HUES6 (cell line): ENCODE measurements at regions not wholly inside any gene's neighbourhood (a gene's known extent, or its start where the extent isn't known, plus 50 kb on each side); places are given as distances from the start of the nearest gene placed in this dataset.

Source experiments
- H3K27ac ChIP-seq: 2 replicates; pipeline ENCODE4 v1.7.0; 2013; ENCODE audit warnings: low read depth, mild to moderate bottlenecking, low read length, inconsistent platforms
- H3K27me3 ChIP-seq: 2 replicates; pipeline ENCODE4 v1.6.1; 2013; ENCODE audit warnings: low read length; ENCODE audit not compliant: control insufficient read depth, insufficient read depth
- H3K36me3 ChIP-seq: 2 replicates; pipeline ENCODE4 v1.6.1; 2013; ENCODE audit warnings: low read length; ENCODE audit not compliant: control insufficient read depth, insufficient read depth
- H3K4me1 ChIP-seq: 2 replicates; pipeline ENCODE4 v1.6.1; 2013; ENCODE audit warnings: low read length; ENCODE audit not compliant: control insufficient read depth, insufficient read depth
- H3K4me3 ChIP-seq: 2 replicates; pipeline ENCODE4 v1.5.1; 2013; ENCODE audit warnings: low read depth, low read length
- H3K9ac ChIP-seq: one replicate; pipeline ENCODE4 v1.6.1; 2013; ENCODE audit warnings: mild to moderate bottlenecking, low read length
- H3K9me3 ChIP-seq: 2 replicates; pipeline ENCODE4 v1.6.1; 2013; ENCODE audit warnings: low read depth, low read length; ENCODE audit not compliant: control insufficient read depth, insufficient read depth

GRCh38 chr7:10325395-10325794, 648.3 kb upstream of the PHF14 start:
- no peaks in the 10 kb centered on the region for H3K36me3 ChIP-seq
- H3K4me1 ChIP-seq: no peaks in the 10 kb centered on the region
- H3K9me3 ChIP-seq: no peaks in the 10 kb centered on the region
- no peak overlapping the region for H3K27ac ChIP-seq
- no peak overlapping the region for H3K9ac ChIP-seq
- no peaks in the 10 kb centered on the region for H3K27me3 ChIP-seq
- H3K4me3 ChIP-seq: no peak overlapping the region

GRCh38 chr7:10343108-10343507, 630.6 kb upstream of the PHF14 start:
- Histone ChIP-seq H3K4me1 (no peaks in the 10 kb centered on the region), H3K9ac (no peak overlapping the region), H3K9me3 (no peaks in the 10 kb centered on the region), H3K4me3 (no peak overlapping the region), H3K36me3 (no peaks in the 10 kb centered on the region), H3K27me3 (no peaks in the 10 kb centered on the region), H3K27ac (no peak overlapping the region)

DNA sequence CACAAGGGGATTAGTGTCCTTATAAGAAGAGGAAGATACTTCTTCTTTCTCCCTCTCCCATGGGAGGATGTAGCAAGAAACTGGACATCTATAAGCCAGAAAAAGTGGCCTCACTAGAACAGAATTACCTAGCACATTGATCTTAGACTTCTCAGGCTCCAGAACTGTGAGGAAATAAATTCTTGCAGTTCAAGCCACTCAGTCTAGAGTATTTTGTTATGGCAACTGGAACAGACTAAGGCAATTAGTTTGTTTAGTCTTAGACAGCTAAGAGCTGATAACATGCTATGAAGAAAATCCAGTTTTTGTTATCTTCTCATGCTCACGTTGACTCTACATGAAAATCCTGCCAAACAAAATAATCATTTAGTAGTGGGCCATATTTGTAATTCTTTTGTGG, 627.6 kb upstream of the PHF14 start:
- Histone ChIP-seq H3K4me1 (no peaks in the 10 kb centered on the region), H3K27ac (no peak overlapping the region), H3K27me3 (no peaks in the 10 kb centered on the region), H3K9ac (no peak overlapping the region), H3K9me3 (no peaks in the 10 kb centered on the region), H3K36me3 (no peaks in the 10 kb centered on the region), H3K4me3 (no peak overlapping the region)

- Histone ChIP-seq H3K4me3 (no peak overlapping the region), H3K27me3 (no peaks in the 10 kb centered on the region), H3K4me1 (no peaks in the 10 kb centered on the region), H3K36me3 (no peaks in the 10 kb centered on the region), H3K27ac (no peak overlapping the region), H3K9ac (no peak overlapping the region), H3K9me3 (peaks cover 5% of the 10 kb centered on the region; the same call in 1 of the 2 replicates)
Observed at GRCh38 chr7:10355816-10356215, 617.9 kb upstream of the PHF14 start.

DNA sequence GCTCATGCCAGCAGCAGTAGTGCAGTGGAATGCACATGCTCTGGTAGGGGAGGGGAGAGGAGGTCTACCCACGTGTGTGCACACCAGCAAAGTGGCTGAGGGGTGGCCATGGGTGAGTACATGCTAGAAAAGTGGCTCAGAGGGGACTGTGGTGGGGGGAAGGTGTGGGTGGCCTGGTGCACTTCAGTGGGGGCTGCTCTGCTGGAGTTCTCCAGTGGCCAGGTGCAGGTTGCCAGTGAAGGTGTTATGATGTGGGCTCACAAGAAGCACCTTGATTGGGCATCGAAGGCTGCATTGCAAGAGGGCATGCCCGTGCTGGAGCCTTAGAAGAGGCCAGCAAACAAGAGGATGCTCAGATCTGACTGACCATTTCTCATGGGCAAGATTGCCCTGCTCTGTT, 613.6 kb upstream of the PHF14 start:
- Histone ChIP-seq H3K4me3 (no peak overlapping the region), H3K9me3 (peaks cover 5% of the 10 kb centered on the region; the same call in 1 of the 2 replicates), H3K4me1 (no peaks in the 10 kb centered on the region), H3K27me3 (no peaks in the 10 kb centered on the region), H3K27ac (no peak overlapping the region), H3K36me3 (no peaks in the 10 kb centered on the region), H3K9ac (no peak overlapping the region)

GRCh38 chr7:10401793-10402192, 571.9 kb upstream of the PHF14 start:
- no peaks in the 10 kb centered on the region for H3K4me1 ChIP-seq
- H3K27me3 ChIP-seq: no peaks in the 10 kb centered on the region
- H3K4me3 ChIP-seq: no peak overlapping the region
- no peaks in the 10 kb centered on the region for H3K36me3 ChIP-seq
- no peak overlapping the region for H3K9ac ChIP-seq
- peaks cover 14% of the 10 kb centered on the region for H3K9me3 ChIP-seq
- no peak overlapping the region for H3K27ac ChIP-seq

DNA sequence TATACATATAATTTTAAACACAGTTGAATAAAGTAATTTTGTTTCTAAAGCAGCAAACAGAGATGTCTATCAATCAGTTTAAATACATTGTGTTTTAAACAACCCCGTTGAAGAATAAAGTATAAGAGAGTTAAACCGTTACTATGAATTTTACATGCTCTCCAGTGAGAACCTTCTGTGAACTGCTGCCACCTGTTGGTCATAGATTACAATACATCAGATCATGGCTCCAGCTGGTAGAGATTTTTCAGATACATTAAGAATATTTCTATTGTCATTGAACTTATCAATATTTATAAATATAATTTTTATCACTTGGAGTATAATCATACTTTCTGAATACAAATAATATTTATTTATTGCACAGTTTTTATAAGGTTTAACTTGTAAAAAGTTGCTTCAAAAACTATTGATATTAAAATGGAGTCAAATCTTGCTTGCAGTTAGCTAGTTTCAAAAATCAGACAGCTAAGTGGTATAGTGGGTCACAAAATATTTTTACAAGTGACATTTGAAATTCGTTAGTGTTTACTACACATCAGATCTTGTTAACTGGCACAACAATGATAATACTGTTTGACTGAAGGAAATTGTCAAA, 561.2 kb upstream of the PHF14 start:
- Histone ChIP-seq H3K9ac (no peak overlapping the region), H3K9me3 (no peaks in the 10 kb centered on the region), H3K27me3 (no peaks in the 10 kb centered on the region), H3K4me1 (0 out of 2 replicates have a peak, but pooled peaks cover 1% of the 10 kb centered on the region), H3K4me3 (no peak overlapping the region), H3K36me3 (no peaks in the 10 kb centered on the region), H3K27ac (no peak overlapping the region)

GRCh38 chr7:10418985-10419384, 554.7 kb upstream of the PHF14 start:
- Histone ChIP-seq H3K27ac (no peak overlapping the region), H3K9me3 (no peaks in the 10 kb centered on the region), H3K27me3 (no peaks in the 10 kb centered on the region), H3K9ac (no peak overlapping the region), H3K4me1 (peaks cover 5% of the 10 kb centered on the region; the same call in 1 of the 2 replicates), H3K36me3 (no peaks in the 10 kb centered on the region), H3K4me3 (no peak overlapping the region)

- Histone ChIP-seq H3K27me3 (no peaks in the 10 kb centered on the region), H3K36me3 (no peaks in the 10 kb centered on the region), H3K4me1 (no peaks in the 10 kb centered on the region), H3K9ac (no peak overlapping the region), H3K9me3 (no peaks in the 10 kb centered on the region), H3K27ac (no peak overlapping the region), H3K4me3 (no peak overlapping the region)
Observed at GRCh38 chr7:10429031-10429430, 544.6 kb upstream of the PHF14 start.

DNA sequence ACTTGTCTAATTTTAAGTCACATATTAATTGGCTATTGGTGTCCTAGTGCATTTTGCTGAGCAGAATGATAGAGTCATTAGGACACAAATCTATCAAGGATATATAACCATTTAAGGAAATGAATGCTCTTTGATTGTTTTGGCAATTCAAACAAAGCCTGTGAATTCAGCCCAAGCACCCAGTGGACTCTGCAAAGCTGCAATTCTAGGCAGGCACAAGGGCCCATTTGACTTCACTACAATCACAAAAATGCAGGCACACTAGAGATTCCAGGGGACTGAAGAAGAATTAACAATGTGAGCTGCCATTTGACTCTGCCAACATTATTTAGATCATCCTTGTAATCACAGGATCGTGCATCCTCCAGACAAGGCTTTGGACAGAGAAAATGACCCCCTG, 544.2 kb upstream of the PHF14 start:
- no peaks in the 10 kb centered on the region for H3K9me3 ChIP-seq
- H3K27ac ChIP-seq: no peak overlapping the region
- no peak overlapping the region for H3K4me3 ChIP-seq
- no peaks in the 10 kb centered on the region for H3K27me3 ChIP-seq
- H3K9ac ChIP-seq: no peak overlapping the region
- no peaks in the 10 kb centered on the region for H3K36me3 ChIP-seq
- no peaks in the 10 kb centered on the region for H3K4me1 ChIP-seq

DNA sequence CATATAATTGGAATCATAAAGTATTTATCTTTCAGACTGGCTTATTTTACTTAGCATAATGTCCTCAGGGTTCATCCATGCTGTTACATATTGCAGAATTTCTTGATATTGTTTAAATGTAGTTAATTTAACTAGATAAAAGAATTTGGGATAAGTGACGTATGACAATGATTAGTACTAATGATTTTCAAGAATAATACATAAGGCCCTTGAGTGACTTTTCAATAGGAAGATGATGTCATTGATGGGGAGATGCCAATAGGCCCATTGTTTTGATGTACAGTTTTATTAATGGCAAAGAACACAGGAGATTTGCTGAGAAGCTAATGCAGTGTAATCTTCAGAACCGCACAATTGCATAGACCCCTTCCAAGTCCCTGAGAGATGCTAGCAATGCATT, 537.4 kb upstream of the PHF14 start:
- no peaks in the 10 kb centered on the region for H3K4me1 ChIP-seq
- H3K27ac ChIP-seq: no peak overlapping the region
- H3K36me3 ChIP-seq: no peaks in the 10 kb centered on the region
- no peaks in the 10 kb centered on the region for H3K27me3 ChIP-seq
- H3K9me3 ChIP-seq: no peaks in the 10 kb centered on the region
- H3K9ac ChIP-seq: no peak overlapping the region
- no peak overlapping the region for H3K4me3 ChIP-seq

- no peak overlapping the region for H3K27ac ChIP-seq
Observed at GRCh38 chr7:10439027-10439426, 534.6 kb upstream of the PHF14 start.

More at GRCh38 chr7:10439027-10439426, 534.6 kb upstream of the PHF14 start:
- Histone ChIP-seq H3K4me3 (no peak overlapping the region), H3K4me1 (no peaks in the 10 kb centered on the region), H3K9me3 (no peaks in the 10 kb centered on the region), H3K9ac (no peak overlapping the region), H3K36me3 (no peaks in the 10 kb centered on the region), H3K27me3 (no peaks in the 10 kb centered on the region)
